Stomach (tissue), 4 donors: ENCODE measurements at regions not wholly inside any gene's neighbourhood (a gene's known extent, or its start where the extent isn't known, plus 50 kb on each side); places are given as distances from the start of the nearest gene placed in this dataset.

Experiments used
- EP300 ChIP-seq: sonication (generic); formaldehyde crosslinking; IDR thresholded peaks from one replicate; pipeline ENCODE4 v1.6.1; 2017; ENCODE audit warnings: antibody characterized with exemption
- POLR2AphosphoS5 ChIP-seq, 3 donors: sonication (generic); formaldehyde crosslinking; IDR thresholded peaks; one replicate each; pipeline ENCODE4 v1.6.1; 2016; ENCODE audit warnings: antibody characterized with exemption in 3 of 3

GRCh38 chr3:86648087-86648486, 342.9 kb downstream of the VGLL3 start:
- TF ChIP-seq EP300: no peak
- no peak for TF ChIP-seq POLR2AphosphoS5 (IDR thresholded peaks at IDR 0.05)
